NCI-H82 treated with DMSO at 0.1 percent for 48 hours (cell line): ENCODE measurements at regions not wholly inside any gene's neighbourhood (a gene's known extent, or its start where the extent isn't known, plus 50 kb on each side); places are given as distances from the start of the nearest gene placed in this dataset.
"Not testable (repeated sequence)": the region's sequence is repeated elsewhere in the genome, so short reads cannot be mapped to it uniquely, and the experiment has no call there.

ENCODE experiments used
- DNase-seq: peaks from one replicate; lab custom pipeline; 2025; ENCODE audit not compliant: unreplicated experiment; lab: John Stamatoyannopoulos, UW

GRCh38 chr6:87772597-87773530, 70.8 kb upstream of the AKIRIN2 start:
- no peak for DNase-seq

GRCh38 chr6:87767478-87767877, 65.4 kb upstream of the AKIRIN2 start:
- DNase-seq = no peak

- DNase-seq = no peak
These were observed 64.2 kb upstream of the AKIRIN2 start for GRCh38 chr6:87766211-87766610.

- DNase-seq = no peak
These were observed 61.9 kb upstream of the AKIRIN2 start for GRCh38 chr6:87763901-87764300.

GRCh38 chr6:87763276-87763675, 61.2 kb upstream of the AKIRIN2 start:
- DNase-seq = no peak

DNA sequence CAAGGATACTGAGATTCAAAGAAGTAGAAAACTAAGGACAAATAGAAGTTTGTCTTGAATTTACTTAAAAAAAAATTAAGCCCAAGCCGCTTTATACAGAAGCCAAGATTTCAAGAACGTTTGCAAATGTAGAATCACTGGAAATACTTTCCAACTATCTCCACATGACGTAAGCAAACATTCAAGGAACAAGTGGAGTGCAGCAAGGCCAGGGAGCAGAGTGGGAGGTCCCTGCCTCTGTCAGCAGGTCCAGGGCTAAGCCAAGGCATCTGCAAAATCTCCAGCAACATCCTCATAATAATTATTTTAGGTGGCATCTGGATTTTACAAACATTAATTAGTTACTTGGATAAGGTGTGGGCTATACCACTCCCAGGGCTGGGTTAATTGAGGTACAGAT, 60.1 kb upstream of the AKIRIN2 start:
- DNase-seq = no peak

GRCh38 chr6:87757792-87758191, 55.8 kb upstream of the AKIRIN2 start:
- no peak for DNase-seq

- no peak for DNase-seq
These were observed 54.8 kb upstream of the AKIRIN2 start for GRCh38 chr6:87756858-87757257.

- no peak for DNase-seq
These were observed 54.0 kb upstream of the AKIRIN2 start for GRCh38 chr6:87755708-87756671.

GRCh38 chr6:87754828-87755227, 52.8 kb upstream of the AKIRIN2 start:
- no peak for DNase-seq

DNA sequence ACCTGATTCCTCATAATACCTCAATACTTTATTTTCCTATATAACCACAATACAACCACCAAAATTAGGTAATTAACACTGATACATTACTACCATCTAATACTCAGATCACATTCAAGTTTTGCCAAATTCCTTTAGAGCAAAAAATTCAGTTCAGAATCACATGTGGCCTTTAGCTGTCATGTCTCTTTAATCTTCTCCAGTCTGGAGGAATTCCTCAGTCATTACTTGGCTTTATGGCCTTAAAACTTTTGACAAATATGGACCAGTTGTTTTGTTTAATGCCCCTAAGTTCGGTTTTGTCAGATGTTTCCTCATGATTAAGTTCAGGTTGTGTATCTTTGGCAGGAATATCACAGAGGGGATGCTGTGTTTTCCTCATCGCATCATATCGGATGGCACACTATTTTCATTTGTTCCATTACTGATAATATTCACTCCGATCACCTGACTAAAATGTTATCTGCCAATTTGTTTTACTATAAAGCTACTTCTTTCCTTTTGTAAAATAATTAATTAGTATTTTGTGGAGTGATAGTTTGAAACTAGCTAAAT, 51.2 kb upstream of the AKIRIN2 start:
- DNase-seq = no peak

DNA sequence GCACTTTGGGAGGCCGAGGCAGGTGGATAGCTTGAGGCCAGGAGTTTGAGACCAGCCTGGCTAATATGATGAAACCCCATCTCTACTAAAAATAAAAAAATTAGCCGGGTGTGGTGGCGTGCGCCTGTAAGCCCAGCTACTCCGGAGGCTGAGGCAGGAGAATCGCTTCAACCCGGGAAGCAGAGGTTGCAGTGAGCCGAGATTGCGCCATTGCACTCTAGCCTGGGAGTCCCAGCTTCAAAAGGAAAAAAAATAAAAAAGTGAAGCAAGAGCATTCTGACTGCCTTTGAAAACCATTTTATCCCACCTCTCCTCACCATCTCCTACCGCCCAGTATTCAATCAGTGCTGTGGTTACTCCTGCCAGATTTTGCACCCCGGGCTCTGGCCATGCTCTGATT, 50.5 kb upstream of the AKIRIN2 start:
- not testable (repeated sequence) for DNase-seq
